KMS-11 (cell line): ENCODE measurements at regions not wholly inside any gene's neighbourhood (a gene's known extent, or its start where the extent isn't known, plus 50 kb on each side); places are given as distances from the start of the nearest gene placed in this dataset.

ENCODE experiments used
- H2AFZ ChIP-seq: fragments of 200-600 bp; sonication (generic); 2 replicates; pipeline ENCODE4 v1.6.1; 2016; ENCODE audit warnings: antibody characterized with exemption, mixed run types, low read depth
- H3K27ac ChIP-seq: fragments of 200-600 bp; sonication (generic); 2 replicates; pipeline ENCODE4 v1.6.1; 2016; ENCODE audit warnings: mild to moderate bottlenecking, mixed run types
- H3K27me3 ChIP-seq: fragments of 200-600 bp; sonication (generic); 2 replicates; pipeline ENCODE4 v1.6.1; 2017; ENCODE audit warnings: mild to moderate bottlenecking, low read depth, mixed run types, moderate library complexity; ENCODE audit not compliant: insufficient read depth
- H3K36me3 ChIP-seq: fragments of 200-600 bp; sonication (generic); 2 replicates; pipeline ENCODE4 v1.6.1; 2017; ENCODE audit warnings: mild to moderate bottlenecking, mixed run types; ENCODE audit not compliant: insufficient read depth
- H3K4me1 ChIP-seq: fragments of 200-600 bp; sonication (generic); 2 replicates; pipeline ENCODE4 v1.6.1; 2016; ENCODE audit warnings: mild to moderate bottlenecking, low read depth, mixed run types; ENCODE audit not compliant: poor library complexity, severe bottlenecking
- H3K4me2 ChIP-seq: fragments of 200-600 bp; sonication (generic); 2 replicates; pipeline ENCODE4 v1.7.0; 2016; ENCODE audit warnings: mild to moderate bottlenecking, mixed run types
- H3K4me3 ChIP-seq: fragments of 200-600 bp; sonication (generic); IDR thresholded peaks from 2 replicates; pipeline ENCODE4 v1.6.1; 2017; ENCODE audit warnings: low read depth, low read length, mixed read lengths; ENCODE audit not compliant: insufficient read depth
- H3K79me2 ChIP-seq: fragments of 200-600 bp; sonication (generic); 2 replicates; pipeline ENCODE4 v1.6.1; 2016; ENCODE audit warnings: low read depth, mixed run types; ENCODE audit not compliant: insufficient read depth
- H3K9ac ChIP-seq: fragments of 200-600 bp; sonication (generic); 2 replicates; pipeline ENCODE4 v1.6.1; 2016; ENCODE audit warnings: mild to moderate bottlenecking, mixed run types
- H4K20me1 ChIP-seq: fragments of 200-600 bp; sonication (generic); 2 replicates; pipeline ENCODE4 v1.6.1; 2016; ENCODE audit warnings: mild to moderate bottlenecking, mixed run types; ENCODE audit not compliant: insufficient read depth
- CTCF ChIP-seq: fragments of 200-600 bp; sonication (generic); conservative IDR thresholded peaks from 2 replicates; pipeline ENCODE4 v1.6.1; 2017; ENCODE audit warnings: low read depth, mild to moderate bottlenecking, antibody characterized with exemption, low read length, moderate library complexity, mixed read lengths

- Histone ChIP-seq H4K20me1 (no peaks in the 10 kb centered on the region), H3K36me3 (no peaks in the 10 kb centered on the region), H3K4me1 (no peaks in the 10 kb centered on the region), H3K27me3 (no peaks in the 10 kb centered on the region), H3K27ac (no peak overlapping the region), H2AFZ (no peak overlapping the region), H3K79me2 (no peaks in the 10 kb centered on the region), H3K4me3 (no peak overlapping the region), H3K4me2 (no peak overlapping the region), H3K9ac (no peak overlapping the region)
- TF ChIP-seq CTCF: no peak
These were observed 405.4 kb downstream of the SHANK2 start for GRCh38 chr11:70846781-70847655.

GRCh38 chr11:70848243-70848750 lies 404.1 kb downstream of the SHANK2 start:
- H3K4me3 ChIP-seq: no peak overlapping the region
- H3K9ac ChIP-seq: no peak overlapping the region
- no peak for TF ChIP-seq CTCF
- H2AFZ ChIP-seq: no peak overlapping the region
- no peak overlapping the region for H3K4me2 ChIP-seq
- no peaks in the 10 kb centered on the region for H3K79me2 ChIP-seq
- no peak overlapping the region for H3K27ac ChIP-seq
- no peaks in the 10 kb centered on the region for H3K36me3 ChIP-seq
- H4K20me1 ChIP-seq: no peaks in the 10 kb centered on the region
- no peaks in the 10 kb centered on the region for H3K27me3 ChIP-seq
- no peaks in the 10 kb centered on the region for H3K4me1 ChIP-seq

GRCh38 chr11:70849031-70849430 lies 403.3 kb downstream of the SHANK2 start:
- H3K9ac ChIP-seq: no peak overlapping the region
- no peaks in the 10 kb centered on the region for H3K36me3 ChIP-seq
- no peak overlapping the region for H3K27ac ChIP-seq
- no peaks in the 10 kb centered on the region for H3K79me2 ChIP-seq
- H2AFZ ChIP-seq: no peak overlapping the region
- no peaks in the 10 kb centered on the region for H3K27me3 ChIP-seq
- no peak for TF ChIP-seq CTCF
- H3K4me3 ChIP-seq: no peak overlapping the region
- H3K4me2 ChIP-seq: no peak overlapping the region
- H3K4me1 ChIP-seq: no peaks in the 10 kb centered on the region
- no peaks in the 10 kb centered on the region for H4K20me1 ChIP-seq

- Histone ChIP-seq H3K27me3 (no peaks in the 10 kb centered on the region), H3K4me3 (no peak overlapping the region), H3K4me2 (no peak overlapping the region), H4K20me1 (no peaks in the 10 kb centered on the region), H2AFZ (no peak overlapping the region), H3K4me1 (no peaks in the 10 kb centered on the region), H3K79me2 (no peaks in the 10 kb centered on the region), H3K27ac (no peak overlapping the region), H3K36me3 (no peaks in the 10 kb centered on the region), H3K9ac (no peak overlapping the region)
- no peak for TF ChIP-seq CTCF
These were observed 401.1 kb downstream of the SHANK2 start for GRCh38 chr11:70851308-70851707.
